ELF-1 (cell line): ENCODE measurements at regions not wholly inside any gene's neighbourhood (a gene's known extent, or its start where the extent isn't known, plus 50 kb on each side); places are given as distances from the start of the nearest gene placed in this dataset.

Experiments used
- DNase-seq: peaks from one replicate; pipeline ENCODE4 v3.0.0-alpha.2; 2016; ENCODE audit warnings: low read depth, low spot score

DNA sequence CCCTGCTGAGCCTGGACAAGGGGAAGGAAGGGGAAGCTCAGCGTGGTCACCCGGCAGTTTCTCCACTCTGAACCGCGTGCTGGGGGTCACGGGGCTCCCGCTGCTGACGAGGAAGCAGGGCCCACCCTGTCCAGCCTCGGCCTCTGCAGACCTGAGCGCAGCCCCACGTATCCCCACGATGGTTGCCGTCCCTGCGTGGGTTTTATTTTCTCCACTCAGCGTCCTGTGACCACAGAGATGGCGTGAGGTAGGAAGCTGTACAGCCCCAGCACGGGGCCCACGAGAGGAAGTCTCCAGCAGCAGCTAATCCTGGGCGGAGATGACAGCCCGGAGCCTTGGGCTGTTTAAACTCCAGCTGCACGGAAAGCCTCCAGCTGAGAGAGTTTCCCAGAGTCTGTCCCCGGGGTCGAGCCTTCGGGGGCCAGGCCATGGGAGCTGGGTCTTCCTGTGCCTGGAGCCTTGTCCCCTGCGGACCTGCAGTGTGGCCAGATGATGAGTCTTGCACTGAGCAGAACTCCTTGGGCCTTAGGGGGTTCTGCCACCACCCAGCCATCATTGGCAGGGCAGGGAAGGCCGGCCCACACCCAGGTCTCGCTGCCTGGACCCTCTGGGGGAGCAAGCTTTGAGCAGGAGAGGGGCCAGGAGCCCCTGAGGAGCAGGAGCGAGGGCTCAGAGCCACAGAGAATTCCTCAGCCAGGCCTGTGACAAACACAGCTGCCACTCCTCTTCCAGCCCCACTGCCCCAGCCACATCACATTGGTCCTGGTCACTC, 72.8 kb upstream of the FAM20C start:
- peak; percentile 57 for DNase-seq

DNA sequence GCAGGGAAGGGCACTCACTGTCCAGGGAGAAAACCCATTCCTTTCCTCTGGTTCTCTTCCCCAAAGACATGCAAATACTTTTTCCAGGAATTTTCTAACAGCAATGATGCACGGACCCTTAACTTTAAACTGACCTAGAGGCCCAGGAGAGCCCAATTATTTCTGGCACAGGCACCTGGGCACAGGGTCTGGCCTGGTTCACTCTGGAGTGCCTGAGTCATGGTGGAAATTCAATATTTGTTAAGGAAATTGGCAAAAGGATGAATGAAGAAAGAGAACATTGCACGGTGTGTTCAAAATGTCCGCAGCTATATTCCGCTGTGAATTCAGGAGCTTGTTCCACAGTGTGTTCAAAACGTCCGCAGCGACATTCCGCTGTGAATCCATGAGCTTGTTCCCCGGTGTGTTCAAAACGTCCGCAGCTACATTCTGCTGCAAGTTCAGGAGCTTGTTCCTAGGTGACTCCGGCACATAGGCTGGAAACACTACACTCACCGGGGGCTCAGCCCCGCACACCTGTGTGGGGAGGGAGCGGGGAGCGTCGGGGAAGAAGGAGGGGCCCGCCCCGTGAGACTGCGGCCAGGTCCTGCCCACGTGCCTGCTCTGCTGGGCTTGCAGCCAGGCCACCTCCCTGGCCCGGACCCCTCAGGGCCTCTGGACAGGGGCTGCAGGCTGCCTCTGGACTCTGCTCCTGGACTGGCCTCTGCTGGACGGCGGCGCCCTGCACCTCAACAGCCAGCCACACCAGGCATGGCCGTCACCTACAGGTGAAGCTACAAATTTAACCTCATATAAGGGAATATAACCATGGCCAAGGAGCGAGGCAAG, 72.0 kb upstream of the FAM20C start:
- peak; percentile 61 for DNase-seq

DNA sequence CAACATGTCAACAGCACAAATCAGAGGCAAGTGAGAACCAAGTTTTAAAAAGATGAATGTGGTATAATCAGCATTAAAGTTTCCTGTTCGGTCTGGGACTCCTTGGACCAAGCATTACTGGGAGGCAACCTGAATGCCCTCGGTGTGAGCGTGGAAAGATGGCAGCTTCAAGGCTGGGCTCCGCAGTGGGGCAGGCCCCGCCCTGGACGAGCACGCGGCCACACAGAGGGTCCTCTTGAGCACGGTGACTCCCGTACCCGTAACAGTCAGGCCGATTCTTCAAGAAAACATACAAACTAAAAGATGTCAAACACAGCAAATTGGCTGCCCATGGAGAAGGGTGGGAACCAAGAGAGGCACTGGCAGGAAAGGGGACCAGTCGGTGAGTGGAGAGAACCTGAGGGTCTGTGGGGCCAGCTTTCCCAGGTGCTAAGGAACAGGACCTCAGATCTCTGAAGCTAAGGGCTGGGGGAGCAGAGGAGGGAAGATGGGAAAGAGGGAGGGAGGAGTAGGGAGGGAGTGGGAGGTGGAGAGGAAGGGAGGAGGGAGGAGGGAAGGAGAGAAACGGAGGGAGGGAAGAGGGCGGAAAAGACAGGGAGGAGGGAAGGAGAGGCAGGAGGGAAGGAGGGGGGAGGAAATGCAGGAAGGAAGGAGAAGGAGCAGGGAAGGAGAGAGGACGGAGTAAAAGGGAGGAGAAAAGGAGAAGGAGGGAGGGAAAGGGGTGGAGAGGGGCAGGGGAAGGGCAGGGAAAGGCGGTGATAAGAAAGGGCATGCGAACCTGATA, 71.2 kb upstream of the FAM20C start:
- no peak for DNase-seq

DNA sequence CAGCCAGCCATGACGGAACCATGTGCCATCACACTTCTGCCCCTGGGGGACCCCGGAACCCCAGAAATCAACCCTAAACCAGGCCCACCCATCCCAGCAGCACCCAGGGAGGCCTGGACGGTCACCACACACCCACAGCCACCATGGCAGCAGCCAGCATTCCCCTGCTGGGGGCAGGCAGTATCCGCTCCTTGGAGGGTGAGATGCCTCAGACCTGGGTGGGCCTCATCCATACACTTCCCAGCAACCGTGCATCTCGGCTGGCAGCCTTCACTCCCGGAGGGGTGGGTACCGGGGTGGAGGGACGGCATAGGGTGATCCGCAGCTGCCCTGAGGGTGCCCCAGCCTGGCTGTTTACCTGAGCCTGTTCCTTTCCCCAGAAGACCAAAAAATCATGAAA, 69.1 kb upstream of the FAM20C start:
- DNase-seq: no peak

GRCh38 chr7:124130-124949, 68.0 kb upstream of the FAM20C start:
- no peak for DNase-seq

GRCh38 chr7:125061-125475, 67.3 kb upstream of the FAM20C start:
- DNase-seq: no peak

- DNase-seq: no peak
Observed at GRCh38 chr7:125661-126060, 66.7 kb upstream of the FAM20C start.

GRCh38 chr7:126368-126767, 66.0 kb upstream of the FAM20C start:
- no peak for DNase-seq

DNA sequence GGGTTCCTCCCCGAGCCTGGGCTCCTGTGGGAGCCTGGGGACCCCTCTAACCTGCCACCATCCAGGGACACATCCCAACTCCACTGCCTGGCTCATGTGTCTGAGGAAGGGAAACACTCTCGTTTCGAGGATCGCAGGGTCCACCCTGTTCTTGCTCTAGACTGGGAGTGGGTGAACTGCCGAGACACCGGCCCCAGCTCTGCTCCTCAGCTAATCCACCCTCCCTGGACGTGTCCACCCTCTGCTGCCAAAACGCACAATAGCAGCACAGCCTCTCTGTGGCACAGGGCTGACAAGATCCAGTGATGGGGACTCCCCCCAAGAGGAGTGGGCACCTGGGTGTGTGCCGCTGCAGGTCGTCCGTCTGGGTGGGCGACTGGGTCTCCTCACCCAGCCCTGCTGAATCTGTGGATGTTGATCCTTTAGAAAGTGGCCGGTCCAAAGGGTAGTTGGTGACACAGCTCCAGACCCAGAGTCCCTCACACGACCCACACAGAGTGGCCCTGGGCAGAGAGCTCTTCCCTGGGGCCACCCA, 65.2 kb upstream of the FAM20C start:
- DNase-seq: no peak

- no peak for DNase-seq
Observed at GRCh38 chr7:128171-129080, 63.9 kb upstream of the FAM20C start.

- DNase-seq: no peak
Observed at GRCh38 chr7:129366-130221, 62.8 kb upstream of the FAM20C start.

DNA sequence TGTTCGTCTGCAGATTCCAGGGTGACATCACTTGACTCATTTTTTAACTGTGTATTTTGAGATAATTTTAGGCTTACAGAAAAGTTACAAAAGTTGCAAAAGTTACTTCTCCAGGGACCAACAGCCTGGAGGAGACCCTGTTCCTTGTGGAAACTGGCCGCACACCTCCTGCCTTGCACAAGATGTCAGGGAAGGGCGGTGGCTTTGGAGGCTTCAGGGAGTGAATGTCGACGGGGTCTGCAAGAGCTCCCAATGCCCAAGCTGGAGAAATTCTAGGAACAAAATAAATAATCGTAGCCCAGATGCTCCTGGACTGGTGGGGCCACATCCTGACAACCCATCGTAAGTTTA, 62.2 kb upstream of the FAM20C start:
- no peak for DNase-seq

DNA sequence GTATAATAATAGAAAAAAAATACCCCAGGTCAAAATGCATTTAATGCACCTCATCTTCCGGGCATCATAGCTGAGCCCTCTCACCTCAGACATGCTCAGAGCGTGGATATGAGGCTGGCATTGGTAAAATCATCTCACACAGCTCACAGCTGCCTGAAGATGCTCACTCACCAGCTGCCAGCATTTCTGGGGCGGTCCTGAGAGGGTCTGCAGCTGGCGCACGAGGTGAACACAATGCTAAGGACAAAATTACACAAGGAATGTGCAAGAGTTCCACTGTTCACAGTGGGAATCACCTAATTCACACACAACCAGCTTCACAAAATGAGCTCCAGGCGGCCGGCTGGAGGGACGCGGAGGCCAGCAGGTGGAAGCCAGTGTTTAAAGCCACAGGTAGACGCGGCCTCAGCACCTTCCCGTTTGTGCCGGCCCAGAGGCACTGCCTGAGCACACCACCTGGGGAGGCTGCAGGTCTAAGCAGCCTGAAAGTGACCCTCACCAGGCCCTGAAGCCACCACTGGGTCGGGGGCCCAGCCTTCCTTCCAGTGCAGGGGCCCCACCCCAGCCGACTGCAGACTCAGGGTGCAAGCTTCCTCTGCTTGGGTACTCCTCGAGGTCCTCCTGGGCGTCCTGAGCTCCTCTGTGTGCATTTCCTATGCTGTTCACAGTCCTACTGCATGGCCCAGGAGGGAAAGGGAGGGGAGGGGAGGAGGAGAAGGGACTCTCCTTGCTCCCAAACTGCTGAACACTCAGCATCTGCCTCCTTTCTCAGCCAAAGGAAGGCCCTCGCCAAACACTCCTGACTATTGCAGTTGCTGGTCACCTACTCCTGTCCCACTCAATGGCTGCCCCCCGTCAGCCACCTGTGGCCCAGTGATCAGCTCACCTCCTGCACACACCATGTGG, 61.2 kb upstream of the FAM20C start:
- DNase-seq: no peak

GRCh38 chr7:131781-132482, 60.4 kb upstream of the FAM20C start:
- no peak for DNase-seq

DNA sequence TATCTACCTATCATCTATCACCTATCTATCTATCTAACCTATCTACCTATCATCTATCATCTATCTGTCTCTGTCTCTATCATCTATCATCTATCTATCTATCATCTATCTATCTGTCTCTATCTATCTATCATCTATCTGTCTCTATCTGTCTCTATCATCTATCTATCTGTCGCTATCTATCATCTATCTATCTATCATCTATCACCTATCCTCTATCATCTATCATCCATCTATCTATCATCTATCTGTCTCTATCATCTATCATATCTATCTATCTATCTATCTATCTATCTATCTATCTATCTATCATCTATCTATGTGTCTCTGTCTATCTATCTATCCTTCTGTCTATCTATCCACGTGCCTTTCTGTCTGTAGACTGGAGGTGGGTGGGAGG, 59.5 kb upstream of the FAM20C start:
- no peak for DNase-seq

DNA sequence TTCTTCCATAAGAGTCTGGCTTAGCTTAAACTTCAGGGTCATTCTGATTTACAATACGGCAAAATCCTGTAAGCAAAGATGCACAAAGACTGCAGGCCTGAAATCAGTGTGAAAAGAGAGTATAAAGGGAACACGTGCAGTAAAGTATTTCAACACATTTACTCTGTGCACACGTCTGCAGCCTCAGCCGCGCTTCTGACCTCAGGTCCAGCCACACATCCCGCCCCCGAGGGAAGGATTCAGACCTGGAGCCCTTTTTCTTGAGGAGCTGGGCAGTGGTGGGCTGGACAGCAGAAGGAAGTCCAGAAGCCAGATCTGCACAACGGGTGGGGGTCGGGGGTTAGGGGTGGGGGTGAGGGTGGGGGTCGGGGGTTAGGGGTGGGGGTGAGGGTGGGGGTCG, 58.9 kb upstream of the FAM20C start:
- DNase-seq: no peak

DNA sequence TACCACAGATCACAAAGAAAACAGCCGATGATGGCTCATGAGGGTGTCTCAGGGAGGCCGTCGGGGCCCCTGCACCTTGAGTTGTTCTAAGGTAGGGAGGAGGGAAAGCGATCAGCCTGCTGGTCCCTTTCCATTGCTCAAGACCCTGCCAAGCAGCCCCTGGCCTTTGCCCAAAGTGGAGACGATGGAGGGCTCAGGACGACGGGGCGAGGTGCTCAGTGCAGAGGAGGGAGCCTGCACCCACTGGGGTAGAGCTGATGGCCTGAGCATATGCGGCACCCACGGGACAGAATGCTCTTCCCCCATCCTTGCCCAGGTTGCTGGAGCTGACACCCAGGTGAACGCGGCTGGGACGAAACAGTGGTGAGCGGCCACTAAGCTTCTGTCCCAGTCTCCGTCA, 58.3 kb upstream of the FAM20C start:
- no peak for DNase-seq
